GM12875 (cell line): ENCODE measurements at regions not wholly inside any gene's neighbourhood (a gene's known extent, or its start where the extent isn't known, plus 50 kb on each side); places are given as distances from the start of the nearest gene placed in this dataset.

Source experiments
- H3K4me3 ChIP-seq: one replicate; pipeline ENCODE4 v1.5.1; 2011; ENCODE audit warnings: low read depth, low read length, control low read depth
- TF ChIP-seq, protein P1 (sequence below): IDR thresholded peaks from 2 replicates; pipeline ENCODE4 v1.5.1; 2011; ENCODE audit warnings: low read depth, mild to moderate bottlenecking, control low read depth, inconsistent platforms, low read length, moderate library complexity, borderline replicate concordance; ENCODE audit not compliant: insufficient read depth

DNA sequence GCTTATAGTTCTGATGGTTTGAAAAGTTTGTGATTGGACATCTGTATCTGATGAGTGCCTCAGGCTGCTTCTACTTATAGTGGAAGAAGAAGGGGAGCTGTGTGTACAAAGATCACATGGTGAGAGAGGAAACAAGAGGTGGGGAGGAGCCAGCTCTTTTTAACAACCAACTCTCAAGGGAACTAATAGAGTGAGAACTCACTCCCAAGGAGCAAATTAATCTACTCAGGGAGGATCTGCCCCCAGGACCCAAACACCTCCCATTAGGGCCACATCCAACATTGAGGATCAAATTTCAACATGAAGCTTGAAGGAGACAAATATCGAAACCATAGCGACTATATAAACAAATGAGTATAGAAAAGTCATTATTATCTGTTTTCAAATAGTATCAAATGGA lies 64.7 kb upstream of the PRLR start:
- H3K4me3 ChIP-seq = no peak overlapping the region
- TF ChIP-seq, protein P1, sequence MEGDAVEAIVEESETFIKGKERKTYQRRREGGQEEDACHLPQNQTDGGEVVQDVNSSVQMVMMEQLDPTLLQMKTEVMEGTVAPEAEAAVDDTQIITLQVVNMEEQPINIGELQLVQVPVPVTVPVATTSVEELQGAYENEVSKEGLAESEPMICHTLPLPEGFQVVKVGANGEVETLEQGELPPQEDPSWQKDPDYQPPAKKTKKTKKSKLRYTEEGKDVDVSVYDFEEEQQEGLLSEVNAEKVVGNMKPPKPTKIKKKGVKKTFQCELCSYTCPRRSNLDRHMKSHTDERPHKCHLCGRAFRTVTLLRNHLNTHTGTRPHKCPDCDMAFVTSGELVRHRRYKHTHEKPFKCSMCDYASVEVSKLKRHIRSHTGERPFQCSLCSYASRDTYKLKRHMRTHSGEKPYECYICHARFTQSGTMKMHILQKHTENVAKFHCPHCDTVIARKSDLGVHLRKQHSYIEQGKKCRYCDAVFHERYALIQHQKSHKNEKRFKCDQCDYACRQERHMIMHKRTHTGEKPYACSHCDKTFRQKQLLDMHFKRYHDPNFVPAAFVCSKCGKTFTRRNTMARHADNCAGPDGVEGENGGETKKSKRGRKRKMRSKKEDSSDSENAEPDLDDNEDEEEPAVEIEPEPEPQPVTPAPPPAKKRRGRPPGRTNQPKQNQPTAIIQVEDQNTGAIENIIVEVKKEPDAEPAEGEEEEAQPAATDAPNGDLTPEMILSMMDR = no peak

DNA sequence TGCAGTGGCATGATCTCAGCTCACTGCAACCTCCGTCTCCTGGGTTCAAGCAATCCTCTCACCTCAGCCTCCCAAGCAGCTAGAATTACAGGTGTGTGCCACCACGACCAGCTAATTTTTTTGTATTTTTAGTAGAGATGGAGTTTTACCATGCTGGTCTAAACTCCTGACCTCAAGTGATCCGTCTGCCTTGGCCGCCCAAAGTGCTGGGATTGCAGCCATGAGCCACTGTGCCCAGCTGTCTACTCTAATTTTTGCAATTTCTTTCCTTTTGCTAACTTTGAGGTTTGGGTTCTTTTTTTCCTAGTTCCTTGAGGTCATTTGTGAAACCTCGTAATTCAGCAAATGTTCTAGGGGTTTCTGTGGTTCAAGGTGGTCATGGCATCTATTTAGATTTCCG lies 63.7 kb upstream of the PRLR start:
- TF ChIP-seq, protein P1 = no peak
- H3K4me3 ChIP-seq = no peak overlapping the region

DNA sequence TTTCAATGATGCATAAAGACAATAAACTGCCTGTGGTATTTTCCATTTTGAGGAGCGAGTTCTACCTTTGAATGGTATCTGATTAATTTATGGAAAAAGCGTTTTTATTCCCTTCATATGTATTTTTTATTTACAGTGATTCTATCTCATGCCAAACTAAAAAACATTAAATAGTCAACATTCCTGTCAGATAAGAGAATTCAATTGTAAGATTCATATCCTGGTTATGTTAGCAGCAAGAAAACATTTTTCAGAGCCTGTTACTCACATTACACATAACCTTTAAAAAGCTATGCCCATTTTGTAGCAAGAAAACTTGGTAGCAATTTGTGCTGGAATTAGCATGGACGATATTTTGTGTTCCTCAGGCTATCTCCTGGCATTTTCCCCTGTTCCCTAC lies 55.1 kb upstream of the PRLR start:
- TF ChIP-seq, protein P1 = no peak
- H3K4me3 ChIP-seq = no peak overlapping the region

DNA sequence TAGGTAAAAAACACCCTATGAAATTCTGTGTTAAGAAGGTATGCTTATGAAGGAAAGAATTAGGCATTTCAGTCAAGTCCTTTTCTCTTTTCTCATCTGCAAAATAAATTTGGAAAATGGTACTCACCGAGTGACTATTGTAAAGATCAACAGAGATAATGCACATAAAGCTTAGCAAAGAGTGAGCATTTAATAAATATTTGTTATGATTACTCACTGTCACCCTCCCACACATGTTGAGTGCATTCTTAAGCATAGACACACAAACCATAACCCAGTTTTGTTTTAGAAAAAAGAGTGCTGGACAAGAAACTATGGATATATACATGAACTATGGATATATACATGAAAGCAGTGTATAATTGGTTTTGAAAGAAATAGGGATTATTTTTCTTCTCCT lies 54.7 kb upstream of the PRLR start:
- TF ChIP-seq, protein P1 = no peak
- no peak overlapping the region for H3K4me3 ChIP-seq

DNA sequence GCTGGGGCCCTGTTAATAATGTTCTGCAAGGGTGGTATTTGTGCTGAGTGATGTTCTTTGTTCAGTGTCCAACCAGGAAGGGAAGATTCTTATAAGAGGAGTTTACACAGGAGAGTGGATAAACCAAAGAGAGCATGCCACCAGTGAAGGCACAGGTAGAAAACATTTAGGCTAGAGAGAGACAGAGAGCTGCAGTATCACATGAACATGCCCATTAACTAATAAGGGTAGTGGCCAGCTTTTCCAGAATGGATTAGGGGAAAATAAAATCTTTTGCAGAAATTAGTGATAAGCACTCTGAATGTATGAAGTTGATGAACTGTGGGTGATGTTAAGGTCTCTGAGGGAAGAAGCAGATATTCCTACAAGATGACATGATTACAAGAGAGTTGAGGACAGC lies 54.1 kb upstream of the PRLR start:
- TF ChIP-seq, protein P1 = no peak
- no peak overlapping the region for H3K4me3 ChIP-seq

DNA sequence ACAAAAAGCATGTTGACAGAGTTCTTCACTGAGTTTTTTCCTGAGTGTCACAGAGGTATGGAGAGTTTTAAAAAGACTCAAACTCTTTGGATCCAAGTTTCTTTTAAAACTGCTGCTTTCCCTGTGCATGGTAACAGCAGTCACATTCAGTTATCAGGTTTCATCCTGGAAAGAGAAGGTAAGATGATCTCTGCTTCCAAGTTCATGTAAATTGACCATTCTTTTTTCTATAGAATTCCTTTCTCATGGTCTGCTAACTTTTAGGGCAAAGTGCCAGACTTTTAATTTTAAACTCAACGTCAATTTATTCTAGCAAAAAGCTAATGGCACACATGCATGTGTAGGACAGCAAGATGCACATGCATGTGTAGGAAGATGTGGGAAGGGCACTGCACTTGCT lies 52.5 kb upstream of the PRLR start:
- no peak overlapping the region for H3K4me3 ChIP-seq
- TF ChIP-seq, protein P1 = no peak

DNA sequence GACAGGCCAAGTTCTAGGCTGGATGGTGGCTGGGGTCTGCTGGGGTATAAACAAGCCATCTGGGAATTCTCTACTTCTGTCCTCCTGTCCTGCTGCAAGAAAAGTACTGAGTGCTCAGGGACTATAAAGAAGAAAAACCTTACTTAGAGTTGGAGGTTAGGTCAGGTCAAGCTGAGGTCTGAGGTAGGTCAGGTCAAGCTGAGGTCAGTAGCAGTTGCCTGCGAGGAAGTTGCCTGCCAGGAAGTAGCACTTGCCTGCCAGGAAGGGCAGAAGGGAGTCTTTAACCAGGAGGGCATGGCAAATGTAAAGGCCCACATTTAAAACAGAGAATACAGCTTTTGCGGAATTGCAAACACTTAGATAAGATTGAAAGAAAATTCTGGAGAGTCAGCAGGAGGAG lies 51.3 kb upstream of the PRLR start:
- TF ChIP-seq, protein P1 = no peak
- H3K4me3 ChIP-seq = no peak overlapping the region
